GM19463 (cell line): ENCODE measurements at regions not wholly inside any gene's neighbourhood (a gene's known extent, or its start where the extent isn't known, plus 50 kb on each side); places are given as distances from the start of the nearest gene placed in this dataset.

ENCODE experiments used
- ATAC-seq: cut with Tn5 transposase; IDR thresholded peaks from one replicate; pipeline ENCODE4 v1.9.1; 2021; ENCODE audit warnings: mild to moderate bottlenecking, moderate library complexity; ENCODE audit not compliant: unreplicated experiment

DNA sequence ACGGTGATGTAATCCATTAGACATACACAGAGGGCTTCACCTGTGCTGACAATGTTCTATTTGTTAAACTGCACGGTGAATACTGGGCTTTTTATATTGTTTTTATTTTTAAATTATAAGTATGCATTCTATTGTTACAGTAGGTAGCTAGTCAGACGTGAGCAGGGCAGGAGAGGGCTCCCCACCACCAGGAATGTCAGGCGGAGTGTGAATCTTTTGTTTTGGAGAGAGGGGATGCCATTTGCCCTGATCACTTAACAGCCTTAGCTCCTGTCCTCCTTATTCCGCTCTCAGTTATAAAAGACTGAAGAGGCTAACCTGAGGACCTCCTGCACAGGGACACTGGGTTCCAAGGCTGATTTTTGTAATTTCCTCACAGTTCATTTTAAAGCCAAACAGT is 151.6 kb upstream of the TAPT1 start:
- no peak for ATAC-seq

DNA sequence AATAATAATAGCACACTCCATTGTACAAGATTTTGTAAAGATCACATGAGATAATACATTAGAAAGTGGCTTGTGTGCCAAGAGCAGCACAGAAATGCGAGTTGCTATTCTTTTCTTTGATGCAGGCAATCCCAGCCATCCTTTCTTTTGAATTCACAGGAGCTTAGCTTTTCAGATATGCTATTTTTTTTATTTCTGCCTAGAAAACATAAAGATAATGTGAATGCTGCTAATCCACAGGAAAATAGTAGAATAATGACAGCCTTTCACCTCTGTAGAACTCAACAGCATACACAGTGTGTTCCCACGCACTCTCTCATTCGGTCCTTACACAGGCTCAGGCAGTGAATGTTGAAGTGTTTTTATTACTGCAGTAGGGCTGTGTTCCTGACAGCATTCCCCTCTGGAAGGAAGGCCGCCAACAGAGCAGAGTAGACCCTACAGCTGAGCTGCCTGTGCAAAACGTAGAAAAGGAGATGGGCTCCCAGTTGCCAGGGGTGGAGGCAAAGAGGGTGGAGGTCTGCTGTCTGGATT is 138.8 kb upstream of the TAPT1 start:
- ATAC-seq, result no peak

DNA sequence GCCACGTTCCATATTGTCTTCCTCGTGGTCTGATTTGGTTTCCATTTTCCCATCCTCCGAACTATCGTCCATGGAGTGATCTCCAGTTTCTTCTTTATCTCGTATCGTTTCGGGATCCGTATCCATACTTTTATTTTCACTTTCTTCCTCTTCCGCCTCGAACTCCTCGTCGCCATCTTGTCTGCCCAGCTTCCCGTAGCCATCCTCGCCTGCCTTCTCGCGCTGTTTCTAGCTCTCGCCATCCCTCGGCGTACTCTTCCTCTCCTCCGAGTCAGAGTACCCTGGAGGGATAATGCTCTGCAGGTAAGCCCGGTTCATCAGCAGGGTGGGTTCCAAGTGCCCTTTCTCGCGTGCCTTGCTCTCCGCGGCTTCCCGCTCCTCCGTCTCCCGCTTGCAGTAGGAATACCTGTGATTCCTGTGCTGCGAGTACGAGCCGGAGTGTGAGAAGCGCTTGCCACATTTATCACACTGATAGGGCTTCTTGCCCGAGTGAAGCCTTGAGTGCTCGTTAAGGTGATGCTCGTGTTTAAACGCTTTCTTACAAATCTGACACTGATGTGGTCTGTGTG is 134.5 kb upstream of the TAPT1 start:
- no peak for ATAC-seq

DNA sequence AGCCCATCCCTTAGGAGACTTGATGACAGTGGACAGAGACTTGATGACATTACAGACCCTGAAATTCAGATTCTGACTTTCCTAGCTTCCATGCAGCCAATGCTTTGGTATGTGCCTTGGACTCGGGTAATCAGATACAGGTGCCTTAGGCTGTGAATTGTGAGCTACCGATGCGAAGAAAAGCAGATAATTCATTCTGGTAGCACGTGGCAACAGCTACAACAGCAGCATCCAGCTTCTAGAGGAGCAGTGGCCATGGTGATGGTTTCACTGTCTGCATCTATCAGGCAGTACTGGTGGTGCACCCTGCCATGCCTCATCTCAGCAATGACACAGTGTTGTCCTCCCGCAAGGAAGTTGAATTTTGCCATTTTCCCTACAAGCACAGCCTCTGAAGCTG is 126.9 kb upstream of the TAPT1 start:
- no peak for ATAC-seq

DNA sequence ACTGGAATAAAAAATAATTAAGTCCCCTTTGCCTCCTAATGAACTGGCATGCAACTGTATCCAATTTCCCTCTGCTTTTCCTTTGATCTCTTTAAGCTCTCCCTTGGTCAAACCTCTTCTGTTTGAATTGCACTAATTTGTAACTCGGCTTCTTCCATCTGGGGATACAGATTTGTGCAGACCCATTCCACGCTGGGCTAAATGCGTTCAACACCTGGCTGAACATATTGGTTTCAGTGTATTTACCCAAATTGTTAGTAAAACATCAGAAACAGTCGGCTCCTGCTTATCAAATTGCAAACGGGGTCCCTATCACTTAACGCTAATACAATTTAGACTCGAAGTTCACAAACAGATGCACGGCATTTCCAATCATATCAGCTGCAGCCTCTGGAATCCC is 124.9 kb upstream of the TAPT1 start:
- no peak for ATAC-seq

DNA sequence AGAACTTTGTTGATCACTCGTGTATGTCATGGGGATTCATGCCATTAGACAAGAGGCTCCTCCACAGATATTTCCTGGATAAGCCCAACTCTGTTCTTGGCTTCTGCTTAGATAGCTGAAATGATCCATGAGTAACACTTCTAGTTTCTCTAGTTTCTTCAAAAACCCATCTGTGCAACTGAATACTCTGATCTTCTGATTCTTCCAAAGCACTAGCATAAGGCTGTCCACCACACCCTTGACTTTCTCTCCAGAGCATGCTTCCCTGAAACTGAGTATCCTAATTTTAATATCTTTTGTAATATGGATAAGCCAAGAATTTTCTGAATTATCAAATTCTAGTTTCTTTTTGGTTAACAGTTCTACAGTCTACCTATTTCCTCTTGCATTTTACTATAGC is 118.6 kb upstream of the TAPT1 start:
- ATAC-seq, result no peak

DNA sequence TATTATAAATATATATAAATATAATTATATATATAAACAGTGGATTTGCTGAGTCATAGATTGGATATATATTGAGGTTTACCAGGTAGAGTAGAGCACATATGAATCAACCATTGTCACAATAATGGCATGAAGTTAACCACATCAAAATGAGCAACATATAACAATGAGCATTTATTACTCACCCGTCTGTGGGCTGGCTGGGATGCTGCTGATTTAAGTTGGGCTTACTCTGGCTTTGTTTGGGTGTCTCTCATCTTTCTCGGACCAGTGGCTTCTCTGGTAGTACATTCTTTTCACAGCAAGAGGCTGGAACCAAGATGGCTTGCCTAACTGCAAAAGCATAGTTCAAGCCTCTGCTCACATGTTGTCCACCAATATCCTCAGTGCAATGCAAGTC is 111.7 kb upstream of the TAPT1 start:
- ATAC-seq, result no peak

DNA sequence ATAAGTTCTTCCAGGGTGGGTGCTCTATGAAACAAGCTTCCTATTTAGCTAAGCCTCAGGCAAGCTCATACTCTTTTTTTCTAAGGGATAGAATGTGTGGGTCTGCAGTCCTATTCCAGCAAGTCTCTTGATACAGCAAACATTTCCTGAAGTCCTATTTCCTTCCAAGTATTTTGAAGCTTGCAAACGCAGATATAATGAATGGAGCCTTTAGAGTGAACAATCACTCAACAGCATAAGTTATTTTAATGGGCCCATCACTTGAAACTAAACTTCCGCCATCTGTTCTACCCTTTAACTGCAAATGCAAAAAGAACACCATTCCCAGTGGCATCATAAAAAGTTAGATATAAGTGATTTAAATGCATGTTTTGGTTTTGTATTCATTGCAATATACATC is 108.3 kb upstream of the TAPT1 start:
- ATAC-seq, result no peak

DNA sequence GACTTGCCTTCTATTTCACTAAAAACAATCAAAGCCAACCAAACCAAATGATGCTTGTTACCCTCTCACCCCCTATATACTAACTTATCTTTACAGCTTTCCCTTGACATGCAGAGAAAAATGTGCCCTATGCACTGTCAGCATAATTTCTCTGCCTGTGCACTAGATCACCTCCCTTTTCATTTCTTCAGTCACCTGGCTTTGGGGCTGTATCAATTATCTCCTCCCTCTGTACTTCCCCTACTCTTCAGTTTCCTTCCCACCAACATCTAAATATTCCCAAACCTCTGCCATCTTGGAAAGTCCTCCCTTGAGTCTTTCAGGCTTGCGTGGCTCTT is 103.5 kb upstream of the TAPT1 start:
- no peak for ATAC-seq

DNA sequence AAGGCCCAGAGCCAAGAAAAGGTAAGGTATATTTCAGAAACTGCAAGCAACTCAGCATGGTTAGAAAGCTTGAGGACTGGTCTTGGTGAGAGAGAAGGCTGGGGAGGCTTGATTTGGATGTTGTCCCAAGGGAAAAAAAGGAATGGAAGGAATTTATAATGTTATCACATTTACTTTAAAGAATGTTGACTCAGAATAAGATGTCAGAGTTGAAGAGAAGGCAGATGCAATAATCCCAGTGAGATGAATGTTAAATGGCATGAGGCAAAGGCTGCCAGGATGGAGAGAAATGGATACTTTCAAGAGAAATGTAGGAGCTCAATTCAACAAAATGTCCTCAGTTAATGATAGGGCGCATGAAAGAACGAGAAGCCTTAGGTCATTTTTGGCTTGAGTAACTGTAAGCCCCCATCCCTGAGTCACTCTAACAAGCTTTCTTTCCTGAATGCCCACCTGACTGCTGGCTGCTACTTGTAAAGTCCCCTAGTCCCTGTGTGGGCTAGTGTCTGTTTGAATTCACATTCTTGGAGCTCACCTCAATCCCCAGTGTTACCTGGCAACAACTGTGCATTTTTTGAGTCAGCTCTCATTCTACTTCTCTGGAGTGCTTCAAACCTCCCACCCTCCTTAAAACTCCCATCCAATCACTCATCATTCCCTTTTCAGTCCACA is 103.0 kb upstream of the TAPT1 start:
- ATAC-seq, result no peak

DNA sequence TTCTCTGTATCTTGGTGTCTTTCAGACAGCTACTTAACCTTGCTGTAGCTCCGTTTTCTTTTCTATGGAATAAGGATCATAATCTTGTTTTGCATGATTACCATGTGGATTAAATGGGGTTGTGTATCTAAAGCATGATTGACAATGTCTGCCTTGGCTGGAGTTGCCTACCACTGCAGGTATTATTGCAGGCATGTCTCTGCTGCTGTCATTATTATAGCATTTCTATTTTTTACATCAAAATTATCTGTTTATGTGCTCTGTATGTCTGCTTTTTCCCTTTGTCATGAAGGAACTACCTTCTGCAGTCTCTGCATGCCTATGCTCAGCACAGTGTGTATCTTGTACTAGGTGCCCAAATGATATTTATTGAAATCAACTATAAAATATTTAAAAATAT is 95.9 kb upstream of the TAPT1 start:
- ATAC-seq, result no peak

DNA sequence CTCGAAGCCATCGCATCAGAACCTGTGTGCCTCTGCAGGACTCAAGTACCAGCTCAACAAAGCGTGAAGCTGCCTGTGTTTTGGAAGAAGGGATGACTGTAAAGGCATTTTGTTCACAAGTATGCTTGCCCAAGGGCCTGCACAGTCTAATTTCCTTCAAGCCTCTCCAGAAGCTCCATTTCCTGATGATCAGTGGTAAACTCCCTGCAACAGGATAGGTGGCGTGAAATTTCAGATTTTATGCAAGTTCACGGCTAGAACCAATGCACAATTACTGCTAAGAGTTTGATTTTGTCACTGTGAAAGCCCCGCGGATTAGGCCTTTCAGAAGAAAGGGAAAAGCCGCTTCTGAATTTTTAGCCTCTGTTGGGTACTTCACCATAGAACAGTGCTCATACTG is 89.2 kb upstream of the TAPT1 start:
- no peak for ATAC-seq

DNA sequence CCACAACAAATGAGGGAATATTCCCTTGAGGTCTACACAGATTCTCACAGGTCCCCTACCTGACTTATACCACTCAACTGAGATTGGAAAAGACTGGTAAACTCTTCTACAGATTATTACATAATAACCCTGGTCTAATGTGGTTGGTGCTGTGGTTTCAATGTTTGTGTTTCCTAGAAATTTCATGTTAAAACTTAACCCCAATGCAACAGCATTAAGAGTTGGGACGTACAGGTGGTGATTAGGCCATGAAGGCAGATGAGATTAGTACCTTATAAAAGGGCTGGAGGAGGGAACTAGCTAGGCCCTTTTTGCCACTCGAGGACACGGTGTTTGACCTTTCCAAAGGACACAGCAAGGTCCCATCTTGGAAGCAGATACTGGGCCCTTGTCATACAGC is 84.3 kb upstream of the TAPT1 start:
- no peak for ATAC-seq

DNA sequence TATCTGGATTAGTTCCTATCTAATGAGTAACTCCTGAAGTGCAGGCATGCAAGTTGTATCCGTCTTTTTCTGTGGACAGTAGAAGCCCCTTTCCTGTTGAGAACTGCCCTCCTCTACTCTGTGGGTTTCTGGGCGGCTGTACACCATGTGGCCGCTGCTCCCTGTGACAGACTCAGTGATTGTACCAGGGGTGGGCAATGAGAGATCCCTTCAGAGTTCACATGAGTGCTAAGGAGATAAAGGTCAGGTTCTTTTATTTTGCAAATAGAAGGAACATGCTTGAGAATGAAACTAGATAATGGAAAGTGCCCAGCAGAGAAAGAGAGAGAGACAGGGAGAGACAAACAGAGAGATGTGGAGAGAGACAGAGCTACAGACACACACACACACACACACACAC is 76.4 kb upstream of the TAPT1 start:
- ATAC-seq, result no peak

DNA sequence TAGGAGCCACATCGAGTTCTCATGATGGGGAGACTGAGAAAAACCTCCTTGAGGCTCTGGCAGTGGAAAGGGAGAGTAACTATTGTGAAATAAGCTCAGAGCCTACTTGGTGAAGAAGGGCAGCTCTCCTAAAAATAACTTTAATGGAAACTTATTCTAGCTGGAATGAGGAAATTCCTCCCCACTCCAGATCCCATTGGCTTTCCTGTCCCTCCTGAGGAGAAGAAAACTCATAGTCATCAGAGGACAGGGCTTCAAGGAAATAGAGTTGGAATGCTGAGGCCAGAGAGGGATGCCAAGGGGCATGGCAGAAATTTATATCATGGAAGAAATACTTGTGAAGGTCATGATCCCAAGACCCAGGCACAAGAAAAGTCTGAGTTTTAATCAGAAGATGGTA is 70.7 kb upstream of the TAPT1 start:
- no peak for ATAC-seq

DNA sequence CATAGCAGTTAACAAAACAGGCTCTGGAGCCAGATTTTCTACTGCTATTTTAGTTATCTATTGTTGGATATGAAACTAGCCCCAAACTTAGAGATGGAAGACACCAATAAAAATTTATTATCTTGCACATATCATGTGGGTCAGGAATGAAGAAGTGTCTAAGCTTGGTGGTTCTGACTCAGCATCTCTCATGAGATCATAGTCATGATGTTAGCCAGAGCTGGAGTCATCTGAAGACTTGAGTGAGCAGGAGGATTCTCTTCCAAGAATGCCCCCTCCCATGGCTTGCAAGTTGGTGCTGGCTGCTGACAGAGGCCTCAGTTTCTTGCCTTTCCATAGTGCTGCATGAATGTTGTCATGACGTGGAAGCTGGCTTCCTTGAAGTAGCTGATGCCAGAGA is 68.2 kb upstream of the TAPT1 start:
- ATAC-seq, result no peak

DNA sequence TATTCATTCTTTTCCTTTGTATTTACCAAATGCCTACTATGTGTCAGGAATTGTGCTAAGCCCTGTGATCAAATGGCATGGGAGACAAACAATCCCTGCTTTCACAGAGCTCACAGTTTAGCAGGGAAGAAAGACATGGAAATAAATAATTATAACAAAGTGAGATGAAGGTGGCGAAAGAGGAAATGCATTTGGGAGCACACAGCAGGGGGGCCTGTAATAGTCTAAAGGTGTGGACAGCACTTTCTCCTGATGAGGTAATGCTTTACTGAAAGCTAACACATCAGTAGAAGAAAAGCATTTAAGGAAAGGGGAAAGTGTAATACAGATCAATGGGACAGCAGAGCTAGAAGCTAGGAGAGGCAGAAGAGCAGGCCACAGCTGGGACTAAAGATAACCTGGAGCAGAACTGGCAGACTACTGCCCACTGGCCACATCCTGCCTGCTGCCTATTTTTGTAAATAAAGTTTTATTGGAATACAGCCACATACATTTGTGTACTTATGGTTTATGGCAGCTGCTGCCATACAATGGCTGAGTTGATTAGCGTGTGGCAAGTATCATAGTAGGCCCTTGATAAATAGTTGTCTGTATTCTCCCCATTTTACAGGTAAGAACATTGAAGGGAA is 67.1 kb upstream of the TAPT1 start:
- no peak for ATAC-seq

DNA sequence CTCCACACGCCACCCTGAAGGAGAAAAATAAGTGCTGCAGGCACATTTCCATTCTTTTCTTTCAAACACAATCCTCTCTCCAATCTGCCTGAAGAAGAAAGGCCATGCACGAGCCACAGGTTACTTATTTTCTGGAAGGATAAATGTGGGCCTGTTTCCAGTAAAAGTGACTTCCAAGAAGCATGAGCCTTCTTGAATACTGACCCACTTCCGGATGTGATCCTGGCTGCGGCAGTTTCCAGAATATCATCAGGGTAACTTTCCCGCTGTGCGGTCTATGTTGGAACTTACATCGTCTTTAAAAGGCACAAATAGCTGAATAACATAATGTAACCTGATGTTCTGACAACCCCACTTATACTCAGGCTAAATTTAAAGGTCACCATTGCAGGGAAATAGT is 66.3 kb upstream of the TAPT1 start:
- no peak for ATAC-seq

DNA sequence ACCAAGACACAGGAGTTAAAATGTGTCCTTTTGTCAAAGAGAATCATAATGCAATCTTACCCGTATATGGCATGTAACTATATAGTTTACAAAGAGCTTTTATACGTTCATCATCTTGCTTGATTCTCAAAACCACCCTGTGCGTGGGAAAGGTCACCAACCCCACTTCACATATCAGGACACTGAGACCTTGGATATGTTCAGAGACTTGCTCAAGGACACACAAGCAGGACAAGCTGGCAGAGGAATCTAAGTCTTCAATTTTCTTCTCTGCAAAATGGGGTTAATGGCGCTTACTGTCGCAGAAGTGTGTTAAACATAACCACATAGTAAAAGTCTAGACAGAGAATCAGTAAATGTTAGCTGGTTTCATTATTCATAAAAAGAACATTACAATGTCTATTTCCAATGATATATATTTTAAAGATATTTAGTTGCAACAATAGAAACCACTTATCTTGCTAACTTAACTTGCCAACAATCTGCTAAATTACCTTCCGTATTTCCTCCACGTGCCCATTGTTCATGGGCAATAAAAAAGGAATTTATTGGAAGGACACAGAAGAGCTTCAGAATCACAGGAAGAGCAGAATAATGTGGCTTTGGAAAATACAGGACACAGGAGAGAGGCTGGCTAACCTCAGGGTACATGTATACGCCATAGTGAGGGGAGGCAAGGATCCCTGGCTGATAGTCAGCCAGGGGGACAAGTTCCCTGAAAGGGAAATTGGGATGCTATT is 64.6 kb upstream of the TAPT1 start:
- no peak for ATAC-seq

DNA sequence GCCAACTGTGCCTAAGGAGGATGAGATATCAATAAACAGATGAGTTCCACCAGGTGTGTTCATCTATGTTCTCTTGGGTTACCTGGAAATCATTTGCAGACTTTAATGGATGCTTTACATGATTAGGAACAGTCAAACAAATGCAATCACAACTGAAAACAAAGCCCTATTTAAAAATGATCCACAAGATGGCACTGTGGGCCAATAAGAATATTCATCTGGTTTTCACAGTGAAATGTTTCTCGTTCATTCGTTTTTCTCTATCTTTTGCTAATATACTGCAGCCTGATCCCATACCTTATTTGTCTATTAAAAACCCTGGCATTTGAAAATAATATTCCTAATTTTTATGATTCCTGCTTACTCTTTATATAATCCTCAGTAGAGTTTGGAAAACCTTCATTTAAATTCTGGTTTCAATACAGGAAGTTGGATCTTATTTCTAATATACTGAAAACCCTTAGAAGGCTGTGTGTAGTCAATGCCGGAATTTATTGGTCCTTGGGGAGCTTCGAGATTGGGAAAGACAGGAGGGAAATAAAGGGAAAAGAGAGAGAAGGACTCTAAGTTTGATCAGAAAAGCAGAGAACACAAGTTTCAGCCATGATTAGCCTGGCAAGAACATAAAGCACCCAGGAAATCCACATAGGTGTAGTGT is 63.8 kb upstream of the TAPT1 start:
- ATAC-seq, result no peak

DNA sequence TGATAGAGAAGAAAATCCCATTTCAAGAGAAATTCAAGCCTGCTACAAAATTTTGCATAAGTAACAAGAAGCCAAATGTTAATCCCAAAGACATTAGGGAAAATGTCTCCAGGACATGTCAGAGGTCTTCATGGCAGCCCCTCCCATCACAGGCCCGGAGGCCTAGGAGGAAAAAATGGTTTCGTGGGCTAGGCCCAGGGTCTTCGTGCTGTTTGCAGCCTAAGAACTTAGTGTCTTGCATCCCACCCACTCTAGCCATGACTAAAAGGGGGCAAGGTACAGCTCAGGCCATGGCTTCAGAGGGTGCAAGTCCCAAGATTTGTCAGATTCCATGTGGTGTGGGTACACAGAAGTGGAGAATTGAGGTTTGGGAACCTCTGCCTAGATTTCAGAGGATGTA is 57.8 kb upstream of the TAPT1 start:
- no peak for ATAC-seq
